ENCODE measurements at regions not wholly inside any gene's neighbourhood (a gene's known extent, or its start where the extent isn't known, plus 50 kb on each side); places are given as distances from the start of the nearest gene placed in this dataset.
A peak's percentile ranks its signal among the peaks of the same experiment; 100 is the strongest.

GRCh38 chr1:25168193-25169071, 63.9 kb downstream of the SYF2 start (continued):
- TF ChIP-seq ZBTB40 (IDR thresholded peaks at IDR 0.05), result no peak
- TF ChIP-seq ZBTB40 (CRISPR knock-in tag; IDR thresholded peaks at IDR 0.05), result peak; percentile 60; the same call in 1 of the 2 replicates
- TF ChIP-seq ZNF292 (CRISPR knock-in tag; IDR thresholded peaks at IDR 0.05; ENCODE audit: borderline replicate concordance, low read depth), result peak; percentile 55; the same call in 1 of the 2 replicates
- peak; percentile 77 for TF ChIP-seq IKZF5 (CRISPR knock-in tag; IDR thresholded peaks at IDR 0.05)
- TF ChIP-seq MAFG (CRISPR knock-in tag; IDR thresholded peaks at IDR 0.05), result no peak
- peak; percentile 65; the same call in 1 of the 2 replicates for TF ChIP-seq ZNF792 (CRISPR knock-in tag; IDR thresholded peaks at IDR 0.05)
- no peak for TF ChIP-seq ZNF644 (CRISPR knock-in tag; IDR thresholded peaks at IDR 0.05; ENCODE audit: low read depth)
- TF ChIP-seq ZNF530 (CRISPR knock-in tag; IDR thresholded peaks at IDR 0.05; ENCODE audit: low read depth), result no peak
- TF ChIP-seq ZBTB8A (CRISPR knock-in tag; IDR thresholded peaks at IDR 0.05; ENCODE audit: borderline replicate concordance, low read depth), result no peak
- TF ChIP-seq NCOA5 (CRISPR knock-in tag; IDR thresholded peaks at IDR 0.05), result no peak
- no peak for TF ChIP-seq ZNF10 (CRISPR knock-in tag; IDR thresholded peaks at IDR 0.05; ENCODE audit: borderline replicate concordance, low read depth)
- peak; percentile 62; the same call in 1 of the 2 replicates for TF ChIP-seq NFKBIZ (CRISPR knock-in tag; IDR thresholded peaks at IDR 0.05)
- TF ChIP-seq TBL1XR1 (IDR thresholded peaks at IDR 0.05; ENCODE audit: borderline replicate concordance, low read length, partially characterized antibody), result peak; percentile 80
- peak; percentile 34; the same call in 1 of the 2 replicates for TF ChIP-seq ZNF598 (CRISPR knock-in tag; IDR thresholded peaks at IDR 0.05; ENCODE audit: borderline replicate concordance)
- TF ChIP-seq ZNF431 (CRISPR knock-in tag; IDR thresholded peaks at IDR 0.05; ENCODE audit: borderline replicate concordance, low read depth), result peak; percentile 54; the same call in 1 of the 2 replicates
- no peak for TF ChIP-seq NFE2L2 (IDR thresholded peaks at IDR 0.05; ENCODE audit: low read length)
- TF ChIP-seq ZKSCAN8 (CRISPR knock-in tag; IDR thresholded peaks at IDR 0.05; ENCODE audit: borderline replicate concordance), result peak; percentile 81; the same call in 1 of the 2 replicates
- TF ChIP-seq NFATC3 (CRISPR knock-in tag; IDR thresholded peaks at IDR 0.05), result no peak
- no peak for TF ChIP-seq ZNF256 (CRISPR knock-in tag; conservative IDR thresholded peaks at IDR 0.05)

Measured in HepG2 (cell line).